Uterus (tissue), 2 donors: ENCODE measurements at regions not wholly inside any gene's neighbourhood (a gene's known extent, or its start where the extent isn't known, plus 50 kb on each side); places are given as distances from the start of the nearest gene placed in this dataset.

Experiments used
- CTCF ChIP-seq, 4 experiments: fragments of 200-600 bp in 2 of 4; fragments of 450-650 bp in 2 of 4; sonication (generic) in 2 of 4; IDR thresholded peaks; one replicate each; pipeline ENCODE4 v1.5.1; 2016 to 2019; ENCODE audit warnings: antibody characterized with exemption in 4 of 4, mild to moderate bottlenecking in 2 of 4, moderate library complexity in 1 of 4
- POLR2A ChIP-seq, 2 donors: fragments of 450-650 bp; IDR thresholded peaks; one replicate each; pipeline ENCODE4 v1.6.1; 2016; ENCODE audit warnings: antibody characterized with exemption in 2 of 2, mild to moderate bottlenecking in 1 of 2, moderate library complexity in 1 of 2

DNA sequence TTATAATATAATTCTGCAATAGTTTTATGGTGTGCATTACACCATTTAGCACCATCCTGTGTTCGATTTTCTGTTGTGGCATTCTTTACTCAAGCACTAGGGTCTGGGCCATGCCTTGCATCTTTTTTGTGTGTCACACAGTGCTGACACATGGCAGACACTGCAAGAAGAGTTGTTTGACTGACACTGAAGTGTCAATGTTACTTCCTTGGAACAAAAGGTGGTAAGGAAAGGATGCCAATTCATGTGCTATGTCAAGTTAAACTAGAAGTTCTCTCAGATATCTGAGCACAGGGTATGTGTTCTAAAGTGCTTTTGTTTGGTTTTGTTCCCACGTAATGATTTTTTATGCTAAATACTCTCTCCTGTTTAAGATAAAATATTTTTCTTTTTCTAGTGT, 102.5 kb upstream of the UNC13C start:
- TF ChIP-seq CTCF (IDR thresholded peaks at IDR 0.05) (no peak), POLR2A (IDR thresholded peaks at IDR 0.05) (no peak)
